CD4-positive, alpha-beta T cell treated with Interferon gamma for 1 hour (primary cell): ENCODE measurements at regions not wholly inside any gene's neighbourhood (a gene's known extent, or its start where the extent isn't known, plus 50 kb on each side); places are given as distances from the start of the nearest gene placed in this dataset.

ENCODE experiments used
- DNase-seq: peaks from one replicate; pipeline ENCODE4 v3.0.0-alpha.2; 2020

DNA sequence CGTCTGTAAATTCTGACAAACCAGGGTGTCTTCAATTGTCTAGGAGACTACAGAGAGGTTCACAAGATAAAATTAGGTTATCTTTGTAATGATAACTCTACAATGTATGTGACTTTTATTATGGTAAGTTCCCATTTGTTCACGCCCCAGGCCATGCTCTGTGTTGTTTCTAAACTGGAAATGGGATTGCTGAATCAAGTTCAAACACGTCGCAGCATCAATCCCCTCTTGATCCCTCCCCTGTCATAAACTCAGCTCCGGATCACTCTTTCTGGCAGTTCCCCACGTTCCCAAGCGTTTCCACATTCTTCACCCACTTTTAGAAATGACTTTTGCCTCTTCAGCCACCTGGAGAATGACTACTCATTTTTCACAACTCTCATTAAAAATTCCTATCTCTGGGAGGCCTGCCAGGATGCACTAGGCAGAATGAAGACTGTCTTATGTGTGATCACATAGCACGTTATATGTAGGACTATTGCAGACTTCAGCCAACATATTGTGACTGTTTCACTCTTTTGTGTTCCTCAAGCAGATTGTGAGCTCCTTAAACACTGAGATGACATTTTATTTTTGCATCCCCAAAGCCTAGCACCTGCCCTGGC, 1124.2 kb upstream of the WWC1 start:
- DNase-seq = no peak

DNA sequence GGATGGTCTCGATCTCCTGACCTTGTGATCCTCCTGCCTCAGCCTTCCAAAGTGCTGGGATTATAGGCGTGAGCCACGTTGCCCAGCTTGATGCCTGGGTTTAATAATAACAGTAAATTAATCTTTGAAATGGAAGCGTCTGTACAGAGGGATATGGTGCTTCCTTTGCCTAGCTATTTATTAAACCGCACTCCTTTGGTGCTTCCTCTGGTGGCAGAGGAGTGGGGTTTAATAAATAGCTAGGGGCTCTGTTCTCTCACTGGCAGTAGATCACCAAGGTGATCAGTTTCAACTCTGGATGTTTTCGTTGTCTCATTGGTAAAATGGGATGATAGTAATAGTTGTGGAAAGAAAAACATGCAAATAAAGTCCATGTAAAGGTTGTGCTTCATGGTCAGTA, 1122.5 kb upstream of the WWC1 start:
- no peak for DNase-seq

DNA sequence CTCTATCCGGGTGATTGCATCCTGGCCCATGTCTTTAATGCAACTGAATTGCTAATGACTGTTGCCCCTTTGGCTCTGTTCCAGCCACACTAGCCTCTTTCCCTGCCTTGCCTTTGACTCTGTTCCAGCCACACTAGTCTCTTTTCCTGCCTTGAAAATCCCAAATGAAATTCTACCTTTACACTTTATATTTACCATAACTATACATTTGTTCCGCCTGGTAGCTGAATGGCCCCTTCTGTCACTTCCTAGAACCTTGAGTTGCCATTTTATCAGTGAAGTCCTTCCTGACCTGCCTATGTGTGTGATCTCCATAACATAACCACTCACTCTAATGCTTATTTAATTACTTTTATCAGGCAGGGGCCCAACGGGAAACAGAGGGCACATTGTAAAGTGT, 1120.4 kb upstream of the WWC1 start:
- DNase-seq = no peak

GRCh38 chr5:167177736-167178135, 1113.7 kb upstream of the WWC1 start:
- DNase-seq = no peak

- DNase-seq = no peak
Observed at GRCh38 chr5:167180906-167181305, 1110.5 kb upstream of the WWC1 start.

GRCh38 chr5:167205881-167206280, 1085.6 kb upstream of the WWC1 start:
- DNase-seq = no peak

GRCh38 chr5:167207081-167207480, 1084.4 kb upstream of the WWC1 start:
- DNase-seq = no peak

- no peak for DNase-seq
Observed at GRCh38 chr5:167208911-167209310, 1082.5 kb upstream of the WWC1 start.

GRCh38 chr5:167217097-167217743, 1074.2 kb upstream of the WWC1 start:
- DNase-seq = no peak

GRCh38 chr5:167219298-167219697, 1072.1 kb upstream of the WWC1 start:
- DNase-seq = no peak

DNA sequence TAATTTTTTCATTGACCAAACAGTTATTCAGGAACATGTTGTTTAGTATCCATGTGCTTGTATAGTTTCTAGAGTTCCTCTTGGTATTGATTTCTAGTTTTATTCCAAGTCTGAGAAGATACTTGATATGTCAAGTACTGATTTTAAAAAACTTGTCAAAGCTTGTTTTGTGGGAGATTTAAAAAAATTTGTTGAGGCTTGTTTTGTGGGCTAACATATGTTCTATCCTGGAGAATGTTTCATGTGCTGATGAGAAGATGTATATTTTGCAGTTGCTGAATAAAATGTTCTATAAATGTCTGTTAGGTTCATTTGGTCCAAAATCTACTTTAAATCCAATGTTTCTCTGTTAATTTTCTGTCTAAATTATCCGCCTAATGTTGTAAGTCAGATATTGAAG, 1065.1 kb upstream of the WWC1 start:
- DNase-seq = no peak

GRCh38 chr5:167228134-167228533, 1063.3 kb upstream of the WWC1 start:
- no peak for DNase-seq

- no peak for DNase-seq
Observed at GRCh38 chr5:167229751-167230150, 1061.7 kb upstream of the WWC1 start.

GRCh38 chr5:167230414-167230813, 1061.0 kb upstream of the WWC1 start:
- DNase-seq = no peak

GRCh38 chr5:167232675-167233311, 1058.7 kb upstream of the WWC1 start:
- no peak for DNase-seq

DNA sequence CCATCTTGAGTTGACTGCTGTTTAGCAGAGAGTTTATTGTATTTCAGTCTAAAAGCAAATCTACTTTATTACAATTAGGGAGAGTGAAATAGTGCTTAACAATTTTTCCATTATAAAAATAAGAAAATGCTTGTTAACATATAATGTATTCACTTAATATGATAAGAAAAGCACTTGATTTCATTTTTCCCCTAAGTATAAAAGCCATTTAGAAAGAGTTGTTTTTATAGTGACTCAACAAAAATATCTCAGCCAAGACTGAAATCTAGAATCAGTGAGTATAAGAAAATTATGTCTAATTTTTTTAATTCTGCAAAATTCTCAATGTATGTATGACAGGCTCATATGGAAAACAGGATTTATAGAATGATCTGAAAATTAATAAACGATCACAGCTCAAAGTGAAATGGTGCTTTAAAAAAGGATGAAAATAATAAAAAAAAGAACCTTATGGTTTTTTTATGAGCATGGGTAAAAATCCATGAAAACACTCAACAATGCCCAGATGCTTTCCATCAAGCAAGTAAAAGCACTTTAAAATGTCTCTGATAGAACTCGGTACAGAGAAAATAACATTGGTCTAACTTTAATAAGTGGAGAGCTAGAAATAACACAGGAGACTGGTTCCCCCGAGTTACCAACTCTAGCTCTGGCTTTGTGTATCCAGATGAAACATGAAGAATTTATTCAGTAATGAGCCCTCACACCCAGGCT, 1057.8 kb upstream of the WWC1 start:
- no peak for DNase-seq

DNA sequence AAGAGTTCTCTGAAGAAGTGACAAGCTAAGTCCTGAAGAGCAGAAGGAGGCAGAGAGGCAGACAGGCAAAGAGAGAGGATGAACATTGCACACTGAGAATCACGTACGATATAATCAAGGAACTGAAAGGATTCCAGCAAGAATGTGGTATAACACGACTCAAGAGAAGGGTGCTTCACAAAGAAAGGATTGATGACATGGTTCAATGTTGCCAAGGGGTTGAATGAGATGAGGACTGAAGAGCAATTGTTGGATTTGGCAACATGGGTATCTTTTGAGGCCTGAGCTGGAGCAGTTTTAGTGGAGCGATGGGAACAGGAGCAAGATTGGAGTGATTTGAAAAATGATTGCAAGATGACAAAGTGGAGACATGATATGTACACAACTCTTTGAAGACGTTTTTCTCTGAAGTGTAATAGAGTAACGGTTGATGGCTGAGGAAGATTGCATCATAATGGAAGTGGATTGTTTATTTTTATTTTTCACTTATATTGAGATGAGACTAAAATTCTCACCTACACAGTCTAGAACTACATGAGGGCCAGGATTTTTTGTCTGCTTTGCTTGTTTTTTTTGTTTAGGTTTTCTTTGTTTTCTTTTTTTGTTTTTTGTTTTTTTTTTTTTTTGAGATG, 1049.9 kb upstream of the WWC1 start:
- DNase-seq = no peak

GRCh38 chr5:167242701-167243100, 1048.7 kb upstream of the WWC1 start:
- no peak for DNase-seq

GRCh38 chr5:167243463-167243862, 1048.0 kb upstream of the WWC1 start:
- DNase-seq = no peak

DNA sequence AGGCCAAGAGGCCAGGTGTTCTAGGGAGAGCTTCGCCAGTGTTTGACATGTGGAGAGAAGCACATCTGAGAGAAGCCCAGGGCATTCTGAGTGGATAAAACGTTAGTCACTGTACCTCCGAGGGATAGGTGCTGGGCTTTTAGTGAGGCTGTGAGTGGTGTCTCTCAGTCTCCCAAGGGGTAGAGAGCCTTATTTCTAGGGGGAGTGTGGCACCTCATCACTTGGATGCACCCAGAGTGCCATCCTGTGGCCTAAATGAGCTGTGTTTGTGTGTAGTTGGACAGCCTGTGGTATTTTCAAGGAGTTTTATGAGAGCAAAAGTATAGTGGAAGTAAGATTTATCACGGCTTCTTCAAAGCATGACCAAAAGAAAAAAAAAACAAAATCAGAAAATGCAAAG, 1046.9 kb upstream of the WWC1 start:
- DNase-seq = no peak

GRCh38 chr5:167245868-167246267, 1045.6 kb upstream of the WWC1 start:
- no peak for DNase-seq

- no peak for DNase-seq
Observed at GRCh38 chr5:167247816-167248215, 1043.6 kb upstream of the WWC1 start.

DNA sequence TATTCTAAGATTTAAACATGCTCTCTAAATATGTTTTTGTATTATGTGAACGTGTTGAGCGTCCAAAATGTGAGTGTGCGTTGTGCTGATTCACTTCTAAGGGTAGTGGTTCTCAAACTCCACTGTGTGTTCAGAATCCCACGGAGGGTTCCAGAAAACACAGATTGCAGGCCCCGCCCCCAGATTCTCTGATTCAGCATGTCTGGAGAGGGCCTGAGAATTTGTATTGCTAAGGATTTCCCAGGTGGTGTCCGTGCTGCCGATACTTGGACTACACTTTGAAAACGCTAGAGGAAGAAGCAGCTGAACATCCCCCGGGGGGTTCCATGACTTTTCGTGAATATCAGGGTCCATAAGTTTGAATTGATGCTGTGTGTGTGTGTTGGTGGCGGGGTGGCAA, 1043.2 kb upstream of the WWC1 start:
- no peak for DNase-seq

- no peak for DNase-seq
Observed at GRCh38 chr5:167250996-167251395, 1040.4 kb upstream of the WWC1 start.
